ENCODE measurements at regions not wholly inside any gene's neighbourhood (a gene's known extent, or its start where the extent isn't known, plus 50 kb on each side); places are given as distances from the start of the nearest gene placed in this dataset.

DNA sequence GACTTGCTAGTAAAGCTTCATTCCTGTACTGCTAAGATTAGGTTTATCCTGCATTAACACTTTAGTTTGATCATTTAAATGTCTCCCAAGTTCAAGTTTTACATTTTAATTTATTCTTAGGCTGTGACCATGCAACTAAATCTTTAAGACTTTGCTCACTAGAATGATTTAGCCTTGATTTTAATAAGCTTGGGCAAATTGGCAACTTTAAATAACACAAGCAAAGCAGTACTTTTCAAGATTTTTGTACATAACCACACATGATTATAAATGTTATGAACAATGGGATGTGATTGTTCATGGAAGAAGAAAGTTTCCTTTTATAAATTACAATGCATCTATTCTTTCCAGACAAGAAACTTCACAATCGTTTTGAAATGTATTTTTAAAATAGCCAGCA is 948.0 kb upstream of the EPHA7 start:
- no peak for DNase-seq

DNA sequence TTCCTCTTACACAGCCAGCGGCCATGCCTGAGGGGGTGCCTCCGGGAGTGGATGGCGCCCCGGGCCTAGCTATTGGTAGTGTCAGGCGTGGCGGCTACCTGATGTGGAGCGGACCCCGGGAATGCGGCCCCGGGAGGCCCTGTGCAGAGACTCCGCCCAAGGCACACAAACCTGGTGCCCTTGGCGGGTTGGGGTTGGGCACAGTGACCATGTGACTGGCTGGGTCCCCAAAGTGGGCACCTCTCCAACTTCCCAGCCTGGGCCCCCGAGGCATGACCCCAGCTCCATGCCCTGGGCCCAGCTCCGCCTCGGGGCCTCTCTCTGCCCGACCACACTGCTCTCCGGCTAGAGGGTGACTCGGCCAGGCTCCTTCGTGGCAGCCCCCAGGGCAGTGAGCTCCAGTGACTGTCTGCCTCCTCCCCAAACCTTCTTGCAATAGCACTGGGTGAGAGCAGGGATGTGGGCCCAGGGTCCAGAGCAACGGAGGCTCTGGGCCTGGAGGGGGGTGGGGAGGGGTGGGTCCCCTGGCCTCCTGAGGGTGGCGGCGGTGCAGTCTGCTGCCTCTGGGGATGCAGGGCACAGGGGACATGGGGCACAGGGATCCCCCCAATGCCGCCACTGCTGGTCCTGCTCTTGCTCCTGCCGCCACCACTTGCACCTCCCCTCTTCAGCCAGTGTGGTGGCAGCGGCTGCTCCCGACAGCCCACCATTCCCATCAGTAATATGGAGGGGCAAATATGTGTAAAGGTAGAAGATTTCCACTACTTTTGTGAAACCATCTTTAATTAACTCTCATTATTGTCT is 942.9 kb upstream of the EPHA7 start:
- no peak for DNase-seq

DNA sequence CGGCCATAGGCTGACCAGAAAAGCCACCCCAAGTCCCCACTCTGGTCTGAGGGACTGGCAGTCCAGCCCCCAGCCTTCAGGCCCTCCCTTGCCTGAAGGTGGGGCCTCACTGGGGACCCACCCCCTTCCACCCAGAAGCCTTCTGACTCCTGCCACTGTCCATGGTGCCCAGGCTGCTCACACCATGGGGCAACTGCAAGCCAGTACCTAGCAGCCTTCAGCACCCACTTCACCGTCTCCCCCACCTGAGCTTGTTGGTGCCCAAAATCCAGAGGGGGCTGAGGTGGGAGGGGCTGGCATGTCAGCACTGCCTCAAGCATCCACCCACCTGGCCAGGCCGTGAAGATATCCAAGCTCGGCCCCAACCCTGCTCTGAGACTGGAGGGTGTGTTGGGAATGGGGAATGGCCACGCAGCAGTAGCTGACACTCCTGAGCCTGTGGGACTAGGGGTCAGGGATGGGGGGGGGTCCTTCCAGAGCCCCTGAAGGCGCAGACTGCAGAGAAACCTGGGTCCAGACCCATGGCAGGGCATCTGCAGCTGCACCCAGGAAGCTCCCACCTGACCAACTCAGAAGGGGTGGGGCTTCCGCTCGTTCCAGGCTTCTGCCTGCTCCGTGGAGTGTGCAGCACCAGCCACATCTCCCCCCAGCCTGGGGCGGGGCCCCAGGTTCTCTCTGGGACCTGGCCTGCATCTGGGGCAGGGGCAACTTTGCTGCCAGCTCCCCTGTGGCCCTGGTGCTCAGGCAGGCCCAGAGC is 942.1 kb upstream of the EPHA7 start:
- no peak for DNase-seq

DNA sequence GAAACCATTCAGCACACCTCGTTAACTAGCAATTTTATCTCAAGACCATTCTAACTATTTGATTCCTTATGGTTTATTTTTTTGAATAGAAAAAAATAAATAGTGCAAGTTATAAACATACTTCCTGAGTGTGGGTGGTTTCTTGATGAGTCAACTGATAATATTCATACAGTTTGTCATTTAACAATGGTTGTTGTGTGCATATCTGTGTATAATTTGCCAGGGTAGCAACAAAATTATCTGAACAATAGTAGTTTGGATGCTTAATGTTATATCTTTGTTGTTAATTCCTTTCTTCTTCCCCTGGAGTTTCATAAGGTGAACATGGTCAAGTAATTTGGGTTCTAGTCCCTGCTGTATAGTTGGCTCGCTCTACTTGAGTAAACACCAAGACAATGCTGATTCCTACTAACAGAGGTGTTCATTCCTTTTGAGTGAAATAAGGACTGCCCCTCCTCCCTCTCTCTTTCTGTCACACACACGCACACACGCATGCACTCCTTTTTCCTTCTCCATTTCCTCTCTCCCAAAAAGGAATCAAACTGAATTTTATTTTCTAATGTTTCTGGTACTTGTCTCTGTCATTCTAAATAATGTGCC is 938.1 kb upstream of the EPHA7 start:
- DNase-seq = no peak

DNA sequence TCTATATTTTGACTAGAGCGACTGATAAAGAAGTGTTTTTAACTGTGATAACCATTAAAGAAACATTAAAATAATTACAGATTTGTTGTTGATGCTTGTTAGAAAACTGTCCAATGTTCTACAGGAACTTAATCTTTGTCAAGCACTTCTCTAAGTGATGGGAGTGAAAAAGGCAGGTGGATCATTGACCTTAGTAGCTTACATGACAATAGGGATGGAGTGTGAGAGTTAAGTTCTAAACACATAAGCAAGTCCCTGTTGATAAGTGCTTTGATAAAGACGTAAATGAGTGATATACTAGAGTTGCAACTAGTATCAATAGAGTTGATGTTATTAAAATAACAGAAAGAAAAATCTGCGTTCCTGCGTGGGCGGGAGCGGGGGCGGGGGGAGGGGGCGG is 931.5 kb upstream of the EPHA7 start:
- DNase-seq = no peak

DNA sequence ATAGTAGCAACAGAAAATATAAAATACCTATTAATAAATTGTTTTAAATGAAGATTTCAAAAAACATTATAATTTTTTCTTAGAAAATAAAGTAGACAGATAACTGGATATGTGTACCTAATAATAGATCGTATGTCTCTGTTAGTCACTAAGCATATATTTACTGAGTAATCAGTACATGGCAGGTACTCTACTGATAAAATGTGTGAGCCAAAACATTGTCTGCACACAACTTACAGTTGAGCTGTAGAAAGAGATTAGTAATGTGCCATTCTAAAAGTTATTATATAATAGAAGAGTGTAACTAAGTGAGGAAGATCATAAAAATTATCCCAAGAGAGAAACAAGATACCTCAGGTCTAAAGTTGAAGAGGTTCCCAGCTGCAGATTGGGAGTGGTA is 929.9 kb upstream of the EPHA7 start:
- DNase-seq = no peak

DNA sequence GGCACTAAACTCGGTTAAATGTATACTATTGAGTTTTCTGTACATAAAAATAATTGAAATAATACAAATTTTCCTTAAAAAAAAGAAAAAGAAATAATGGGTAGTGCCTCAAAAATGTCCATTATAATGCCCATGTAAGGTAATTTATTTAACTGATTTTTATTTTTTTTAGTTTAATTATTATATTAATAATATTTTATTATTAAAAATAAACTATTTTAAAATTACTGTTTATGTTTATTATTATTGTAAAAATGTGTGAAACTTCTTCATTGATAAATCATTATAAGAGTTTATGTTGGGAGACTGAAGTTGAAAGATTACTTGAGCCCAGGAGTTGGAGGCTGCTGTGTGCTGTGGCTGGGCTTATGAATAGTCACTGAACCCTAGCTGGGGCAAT is 925.5 kb upstream of the EPHA7 start:
- no peak for DNase-seq

DNA sequence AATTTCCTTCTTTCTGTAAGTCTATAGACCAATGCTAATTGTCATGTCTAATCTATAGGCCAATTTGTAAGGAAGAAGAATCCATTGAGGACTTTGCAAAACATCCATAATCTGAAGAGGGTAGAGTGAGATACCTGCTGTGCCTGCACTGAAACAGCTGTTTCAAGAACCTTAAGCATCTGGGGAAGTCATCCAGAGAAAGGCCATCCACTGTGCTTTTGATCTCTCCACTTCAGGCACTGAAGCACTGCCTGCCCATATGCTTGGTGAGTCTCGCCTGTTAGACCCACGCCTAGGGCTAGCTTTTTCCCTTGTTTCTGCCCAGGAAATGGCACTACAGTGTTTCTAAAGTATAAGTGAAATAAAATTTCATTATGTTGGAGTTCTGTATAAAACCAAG is 921.8 kb upstream of the EPHA7 start:
- no peak for DNase-seq

DNA sequence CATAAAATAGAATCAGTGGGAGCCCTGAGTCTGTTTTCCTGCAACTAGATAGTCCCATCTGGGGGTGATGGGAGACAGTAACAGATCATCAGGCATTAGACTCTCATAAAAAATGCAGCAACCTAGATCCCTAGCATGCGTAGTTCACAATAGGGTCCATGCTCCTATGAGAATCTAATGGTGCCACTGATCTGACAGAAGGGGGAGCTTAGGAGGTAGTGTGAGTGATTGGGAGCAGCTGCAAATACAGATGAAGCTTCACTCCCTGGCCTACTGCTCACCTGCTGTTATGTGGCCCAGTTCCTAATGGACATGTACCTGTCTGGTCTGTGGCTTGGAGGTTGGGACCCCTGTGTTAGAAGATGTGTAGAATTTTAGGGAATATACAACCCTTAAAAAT is 904.5 kb upstream of the EPHA7 start:
- DNase-seq = no peak

DNA sequence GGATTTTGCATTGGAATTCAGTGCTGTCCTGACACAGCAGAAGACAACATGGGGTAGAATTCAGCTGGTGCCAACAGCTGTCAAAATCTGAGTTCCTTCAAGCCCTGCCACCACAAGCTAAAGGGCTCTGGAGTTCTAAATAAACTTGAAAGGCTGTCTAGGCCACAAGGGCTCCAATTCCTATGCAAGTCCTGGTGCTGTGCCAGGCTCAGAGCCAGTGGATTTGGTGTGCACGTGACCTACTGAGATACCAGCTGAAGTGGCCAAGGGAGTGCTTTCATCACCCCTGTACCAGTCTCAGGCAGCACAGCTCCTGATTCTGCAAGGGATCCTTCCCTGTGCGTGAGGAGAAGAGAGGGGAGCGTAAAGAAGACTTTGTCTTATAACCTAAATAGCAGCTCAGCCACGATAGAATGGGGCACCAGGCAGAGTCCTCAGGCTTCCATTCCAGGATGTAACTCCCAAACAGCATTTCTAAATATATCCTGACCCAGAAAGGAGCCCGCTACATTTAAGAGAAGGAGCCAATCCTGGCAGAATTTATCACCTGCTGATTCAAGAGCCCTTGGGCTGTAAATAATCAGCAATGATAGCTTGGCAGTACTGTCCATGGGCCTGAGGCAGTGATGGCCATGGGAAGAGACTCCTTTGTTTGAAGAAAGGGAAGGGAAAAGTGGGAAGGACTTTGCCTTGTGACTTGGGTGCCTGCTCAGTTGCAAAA is 881.2 kb upstream of the EPHA7 start:
- DNase-seq = no peak

DNA sequence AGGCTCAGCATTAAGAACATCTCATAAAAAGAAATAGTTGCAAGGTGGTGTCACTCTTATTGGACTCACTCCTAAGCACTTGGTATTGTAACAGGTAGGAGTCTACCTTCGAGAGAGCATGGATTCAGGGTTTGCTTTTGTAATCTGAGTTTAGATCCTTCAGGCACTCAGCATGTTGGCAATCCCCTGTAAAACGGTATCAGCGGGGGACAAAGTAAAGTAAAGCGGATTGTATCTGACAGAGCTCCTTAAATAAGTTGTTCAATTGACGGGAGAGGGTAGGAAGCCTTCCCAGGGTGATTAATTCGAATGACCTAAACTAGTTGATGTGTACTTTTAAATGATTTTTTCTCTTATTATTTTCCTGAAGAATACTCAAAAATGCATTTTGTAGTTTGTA is 869.8 kb upstream of the EPHA7 start:
- no peak for DNase-seq

DNA sequence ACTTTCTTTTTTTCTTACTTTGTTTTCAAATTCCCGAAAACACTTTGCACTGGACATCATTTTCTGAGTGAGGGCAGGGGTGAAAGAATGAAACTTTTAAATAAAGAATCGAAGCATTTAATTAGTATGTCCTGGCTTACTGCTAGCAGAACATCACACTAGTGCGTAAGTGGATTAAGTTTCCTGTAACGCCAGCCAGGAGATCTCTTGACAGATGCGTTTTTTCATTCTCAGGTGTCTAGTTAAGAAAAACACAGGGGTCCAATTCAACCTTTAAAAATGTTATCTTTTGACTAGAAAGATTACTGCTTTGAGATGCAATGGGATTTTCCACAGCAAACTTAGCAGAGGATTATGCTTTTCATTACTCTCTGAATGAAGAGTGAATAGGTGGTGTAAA is 858.8 kb upstream of the EPHA7 start:
- DNase-seq = no peak

DNA sequence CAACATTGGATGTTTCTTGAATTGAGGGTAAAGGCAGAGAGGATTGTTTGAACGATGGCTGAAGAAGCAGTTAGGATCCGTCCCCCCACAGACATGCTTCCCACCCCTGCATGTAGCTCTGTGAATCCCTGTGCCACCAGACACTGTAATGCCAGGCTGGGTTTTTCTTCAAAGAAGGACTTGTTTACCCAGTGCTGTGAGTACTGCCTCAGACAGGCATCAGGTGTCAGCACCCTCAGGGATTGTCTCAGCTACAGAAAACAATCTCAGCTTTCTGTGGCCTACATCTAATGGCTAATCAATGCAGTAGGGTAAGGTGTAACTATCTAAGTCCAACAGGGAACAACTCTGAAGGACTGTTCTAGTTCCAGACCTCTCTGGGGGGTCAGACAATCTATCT is 853.0 kb upstream of the EPHA7 start:
- no peak for DNase-seq

DNA sequence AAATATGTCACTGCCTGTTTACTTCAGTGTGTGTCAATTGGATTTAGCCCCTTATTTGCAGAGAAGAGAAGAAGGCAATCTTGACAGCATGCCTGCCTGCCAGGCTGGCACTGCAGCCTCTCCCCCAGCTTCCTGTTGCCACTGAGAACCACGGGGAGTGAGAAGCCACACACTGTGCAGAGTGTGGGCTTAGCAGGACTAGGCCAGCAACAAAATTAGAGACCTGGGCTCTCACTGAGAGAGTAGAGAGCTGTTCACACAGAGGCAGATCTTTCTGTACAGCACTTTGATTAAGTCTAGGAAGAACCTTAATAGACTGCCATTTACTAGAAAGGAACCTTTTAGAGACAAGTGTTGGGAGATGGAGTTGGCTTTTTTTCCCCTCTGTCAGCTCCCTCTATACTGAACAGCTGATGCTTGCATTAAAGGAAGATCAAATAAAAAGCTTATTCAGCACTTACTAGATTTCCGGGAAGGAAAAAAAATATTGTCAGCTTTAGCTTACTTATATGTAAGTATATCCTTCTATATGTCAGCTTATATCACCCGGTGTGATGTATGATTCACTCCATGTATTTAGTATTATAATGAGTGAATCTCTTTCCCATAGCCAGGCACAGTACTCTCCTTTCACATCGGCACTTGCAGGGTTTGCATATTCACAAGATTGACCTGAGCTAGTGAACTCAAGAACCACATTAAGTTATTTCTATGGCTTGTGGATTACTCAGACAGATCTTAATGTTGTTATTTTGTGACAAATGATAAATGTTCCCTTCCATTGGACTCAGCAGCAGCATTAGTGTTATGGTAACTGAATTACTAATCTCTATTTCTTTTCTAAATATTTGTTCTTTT is 851.0 kb upstream of the EPHA7 start:
- DNase-seq = no peak

DNA sequence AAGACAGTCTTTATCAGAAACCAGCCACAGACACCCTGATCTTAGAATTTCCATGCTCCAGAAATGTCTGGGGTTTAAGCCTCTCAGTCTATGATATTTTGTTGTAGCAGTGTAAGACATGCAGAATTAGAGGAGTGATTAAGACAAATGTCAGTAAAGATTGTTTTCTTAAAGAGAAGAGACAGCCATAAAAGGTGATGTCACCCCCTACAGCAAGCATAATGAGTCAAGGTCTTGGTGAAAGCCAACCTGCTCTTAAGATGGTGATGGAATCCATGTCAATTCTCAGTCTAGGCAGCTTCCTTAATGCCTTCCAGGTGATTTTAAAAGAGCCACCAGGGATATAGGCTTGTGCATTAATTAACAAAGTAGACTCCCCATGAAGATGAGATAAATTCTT is 849.9 kb upstream of the EPHA7 start:
- no peak for DNase-seq

DNA sequence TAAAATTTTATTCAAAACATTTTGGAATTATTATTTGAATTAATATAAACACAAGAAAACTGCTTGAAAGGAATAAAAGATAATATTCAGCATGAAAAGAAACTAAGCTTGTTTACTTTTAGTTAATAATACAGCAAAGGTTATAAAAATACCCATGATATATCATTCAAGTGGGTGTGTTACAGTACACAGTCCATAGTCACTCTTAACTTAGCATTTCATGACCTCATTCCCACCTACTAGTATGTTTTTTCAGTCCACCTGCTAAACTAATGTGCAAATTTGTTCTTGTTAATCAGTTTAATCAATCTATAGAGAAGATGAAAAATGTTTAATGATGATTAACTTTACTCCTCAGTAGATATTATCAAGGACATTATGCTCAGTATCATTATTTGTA is 841.4 kb upstream of the EPHA7 start:
- no peak for DNase-seq

DNA sequence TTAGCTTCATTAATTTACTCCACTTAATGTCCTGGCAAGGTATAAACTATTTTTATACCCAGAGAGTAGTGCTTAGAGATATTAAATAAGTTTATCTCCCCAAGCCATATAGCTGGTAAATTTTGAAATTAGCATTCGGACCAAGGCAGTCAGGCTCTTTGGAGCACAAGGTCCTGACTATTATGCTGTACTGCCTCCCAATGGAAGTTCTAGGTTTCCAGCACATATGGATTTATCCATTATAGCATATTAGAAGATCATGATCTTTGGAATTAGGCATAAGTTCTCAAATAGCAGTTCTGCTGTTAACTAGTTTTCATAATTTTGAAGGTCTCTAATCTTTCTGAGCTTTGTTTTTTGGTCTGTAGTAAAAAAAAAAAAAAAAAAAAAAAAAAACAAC is 835.3 kb upstream of the EPHA7 start:
- no peak for DNase-seq

DNA sequence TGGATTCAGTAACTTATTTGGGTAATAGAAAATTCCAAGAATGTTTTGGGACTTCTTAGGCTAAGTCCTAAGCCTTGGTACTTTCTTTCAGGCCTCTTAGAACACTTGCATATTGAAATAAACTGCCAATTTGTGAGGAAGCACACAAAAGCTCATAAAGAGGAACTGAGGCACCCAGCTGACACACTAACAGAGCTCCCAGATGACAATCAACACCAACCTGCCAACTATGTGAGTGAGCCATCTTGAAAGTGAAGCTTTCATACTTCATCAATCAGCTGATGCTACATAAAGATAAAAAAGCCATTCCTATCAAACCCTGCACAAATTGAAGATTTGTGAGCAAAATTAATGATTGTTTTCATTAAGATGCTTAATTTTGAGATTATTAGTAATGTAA is 832.5 kb upstream of the EPHA7 start:
- DNase-seq = no peak

DNA sequence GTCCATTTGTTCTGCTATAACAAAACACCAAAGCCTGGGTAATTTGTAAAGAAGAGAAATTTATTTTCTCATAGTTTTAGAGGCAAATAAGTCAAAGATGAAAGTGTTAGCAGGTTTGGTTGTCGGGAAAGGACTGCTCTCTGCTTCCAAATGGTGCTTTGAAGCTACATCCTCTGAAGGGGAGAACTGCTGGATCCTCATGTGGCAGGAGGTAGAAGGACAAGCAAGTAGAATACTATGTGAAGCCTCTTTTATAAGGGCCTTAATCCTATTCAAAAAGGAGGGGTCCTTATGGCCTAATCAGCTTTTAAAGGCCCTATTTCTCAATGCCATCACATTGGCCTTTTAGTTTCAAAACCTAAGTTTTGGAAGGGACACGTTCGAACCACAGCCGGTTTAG is 826.0 kb upstream of the EPHA7 start:
- no peak for DNase-seq

DNA sequence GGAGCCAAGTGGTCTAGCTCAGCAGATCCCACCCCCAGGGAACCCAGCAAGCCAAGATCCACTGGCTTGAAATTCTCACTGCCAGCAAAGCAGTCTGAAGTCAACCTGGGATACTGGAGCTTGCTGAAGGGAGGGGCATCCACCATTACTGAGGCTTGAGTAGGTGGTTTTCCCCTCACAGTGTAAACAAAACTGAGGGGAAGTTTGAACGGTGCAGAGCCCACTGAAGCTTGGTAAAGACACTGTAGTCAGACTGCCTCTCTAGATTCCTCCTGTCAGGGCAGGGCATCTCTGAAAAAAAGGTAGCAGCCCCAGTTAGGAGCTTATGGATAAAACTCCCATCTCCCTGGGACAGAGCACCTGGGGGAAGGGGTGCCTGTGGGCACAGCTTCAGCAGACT is 819.5 kb upstream of the EPHA7 start:
- no peak for DNase-seq

DNA sequence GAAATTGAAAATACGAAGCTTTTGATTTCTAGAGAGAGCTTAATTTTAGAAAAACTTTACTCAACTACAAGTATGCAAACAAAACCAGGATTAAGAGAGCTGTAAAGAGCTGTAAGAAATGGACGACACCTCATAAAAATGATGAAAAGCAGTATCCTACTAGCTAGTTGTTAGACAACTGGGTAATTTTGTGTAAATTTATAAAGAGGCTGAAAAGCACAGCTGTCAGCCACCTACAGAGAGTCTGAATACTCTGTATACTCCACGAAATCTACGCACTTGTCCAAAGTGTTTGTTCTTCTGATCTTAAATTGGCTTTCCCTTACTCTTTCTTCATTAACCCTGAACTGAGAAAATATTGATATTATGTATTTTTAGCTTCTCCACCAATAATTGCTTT is 808.4 kb upstream of the EPHA7 start:
- DNase-seq = no peak

DNA sequence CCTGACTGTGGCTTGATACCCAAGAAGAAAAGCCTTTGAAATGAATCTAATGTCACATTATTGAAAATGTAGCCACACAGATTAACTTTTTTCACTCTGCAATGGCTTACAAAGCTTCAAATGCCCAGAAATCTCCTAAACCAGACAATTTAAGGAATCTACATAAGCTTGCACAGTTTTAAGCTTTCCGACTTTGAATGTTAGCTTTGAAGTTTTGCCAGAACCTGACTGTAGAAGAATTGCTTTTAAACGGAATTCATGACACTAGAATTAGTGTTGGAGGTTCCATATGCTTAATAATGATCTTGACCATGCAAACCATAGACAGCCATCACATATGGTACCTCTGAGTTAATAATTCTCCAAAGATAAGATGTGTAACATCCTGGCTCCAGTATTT is 798.5 kb upstream of the EPHA7 start:
- no peak for DNase-seq

DNA sequence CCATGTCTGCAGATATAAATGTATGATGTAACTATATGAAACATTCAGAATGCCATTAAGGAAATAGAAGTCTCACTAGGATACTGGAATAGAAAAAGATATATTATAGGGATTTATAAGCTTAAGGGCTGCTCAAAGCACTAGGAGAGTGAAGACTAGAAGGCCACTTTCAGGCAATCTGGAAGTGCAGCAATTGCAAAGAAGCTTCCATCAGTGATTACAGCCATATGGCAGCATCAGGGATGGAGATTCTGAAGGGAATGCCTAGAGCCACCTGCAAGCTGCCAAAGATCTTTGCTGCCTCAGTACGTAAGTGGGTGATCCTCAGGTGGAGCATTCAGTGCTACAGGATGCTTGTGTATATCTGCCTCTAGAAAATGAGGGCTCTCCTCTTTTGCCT is 796.2 kb upstream of the EPHA7 start:
- DNase-seq = no peak

All from CD4-positive, alpha-beta T cell treated with Interleukin-17A for 1 hour (primary cell).